Iris pigment epithelial cell (primary cell): ENCODE measurements at regions not wholly inside any gene's neighbourhood (a gene's known extent, or its start where the extent isn't known, plus 50 kb on each side); places are given as distances from the start of the nearest gene placed in this dataset.
"Not testable (repeated sequence)": the region's sequence is repeated elsewhere in the genome, so short reads cannot be mapped to it uniquely, and the experiment has no call there.

Experiments used
- DNase-seq: peaks from one replicate; pipeline ENCODE4 v3.0.0-alpha.2; 2011; ENCODE audit warnings: low read depth

- peak; percentile 58 for DNase-seq
These were observed 344.3 kb downstream of the MATN1 start for GRCh38 chr1:30378991-30379581.

GRCh38 chr1:30378003-30378596 lies 345.3 kb downstream of the MATN1 start:
- no peak for DNase-seq

GRCh38 chr1:30377230-30378002 lies 346.0 kb downstream of the MATN1 start:
- no peak for DNase-seq

- no peak for DNase-seq
These were observed 347.2 kb downstream of the MATN1 start for GRCh38 chr1:30376054-30376697.

- no peak for DNase-seq
These were observed 348.2 kb downstream of the MATN1 start for GRCh38 chr1:30375156-30375555.

- DNase-seq: no peak
These were observed 348.9 kb downstream of the MATN1 start for GRCh38 chr1:30374400-30375070.

GRCh38 chr1:30373471-30374399 lies 349.6 kb downstream of the MATN1 start:
- no peak for DNase-seq

- DNase-seq: no peak
These were observed 350.5 kb downstream of the MATN1 start for GRCh38 chr1:30372792-30373433.

- DNase-seq: no peak
These were observed 351.2 kb downstream of the MATN1 start for GRCh38 chr1:30371888-30372791.

- DNase-seq: no peak
These were observed 352.1 kb downstream of the MATN1 start for GRCh38 chr1:30371179-30371788.

- DNase-seq: no peak
These were observed 354.6 kb downstream of the MATN1 start for GRCh38 chr1:30368651-30369240.

GRCh38 chr1:30366911-30367310 lies 356.5 kb downstream of the MATN1 start:
- DNase-seq: no peak

GRCh38 chr1:30366199-30366598 lies 357.2 kb downstream of the MATN1 start:
- DNase-seq: no peak

- no peak for DNase-seq
These were observed 357.8 kb downstream of the MATN1 start for GRCh38 chr1:30365596-30365995.

GRCh38 chr1:30363031-30363430 lies 360.4 kb downstream of the MATN1 start:
- no peak for DNase-seq

GRCh38 chr1:30362603-30362990 lies 360.8 kb downstream of the MATN1 start:
- no peak for DNase-seq

- DNase-seq: not testable (repeated sequence)
These were observed 361.3 kb downstream of the MATN1 start for GRCh38 chr1:30361890-30362602.

GRCh38 chr1:30360753-30361152 lies 362.6 kb downstream of the MATN1 start:
- DNase-seq: no peak
